Kidney epithelial cell (primary cell): ENCODE measurements at regions not wholly inside any gene's neighbourhood (a gene's known extent, or its start where the extent isn't known, plus 50 kb on each side); places are given as distances from the start of the nearest gene placed in this dataset.

Experiments
- DNase-seq: peaks from one replicate; pipeline ENCODE4 v3.0.0-alpha.2; 2010; ENCODE audit warnings: low read depth
- H3K27me3 ChIP-seq: 2 replicates; pipeline ENCODE4 v1.6.0; 2011; ENCODE audit warnings: low read length; ENCODE audit not compliant: control insufficient read depth, insufficient read depth
- H3K36me3 ChIP-seq: 2 replicates; pipeline ENCODE4 v1.5.1; 2011; ENCODE audit warnings: low read length; ENCODE audit not compliant: control insufficient read depth, insufficient read depth
- H3K4me3 ChIP-seq: 2 replicates; pipeline ENCODE4 v1.5.1; 2011; ENCODE audit warnings: low read depth, mild to moderate bottlenecking, control low read depth, low read length
- CTCF ChIP-seq: IDR thresholded peaks from 2 replicates; pipeline ENCODE4 v1.5.1; 2011; ENCODE audit warnings: mild to moderate bottlenecking, moderate library complexity, low read length, control low read depth, inconsistent platforms; ENCODE audit not compliant: insufficient read depth, poor library complexity, severe bottlenecking

- DNase-seq: no peak
- Histone ChIP-seq H3K4me3 (no peak overlapping the region), H3K27me3 (no peaks in the 10 kb centered on the region), H3K36me3 (no peaks in the 10 kb centered on the region)
- no peak for TF ChIP-seq CTCF
Measured at GRCh38 chr1:81406292-81406999, 394.3 kb upstream of the ADGRL2 start.

GRCh38 chr1:81398041-81398440 is 402.7 kb upstream of the ADGRL2 start:
- TF ChIP-seq CTCF: no peak
- H3K27me3 ChIP-seq: no peaks in the 10 kb centered on the region
- DNase-seq: no peak
- H3K36me3 ChIP-seq: no peaks in the 10 kb centered on the region
- no peak overlapping the region for H3K4me3 ChIP-seq

GRCh38 chr1:81392526-81393226 is 408.1 kb upstream of the ADGRL2 start:
- H3K27me3 ChIP-seq: no peaks in the 10 kb centered on the region
- no peak for TF ChIP-seq CTCF

GRCh38 chr1:81391125-81391828 is 409.5 kb upstream of the ADGRL2 start:
- H3K27me3 ChIP-seq: no peaks in the 10 kb centered on the region
- no peak for TF ChIP-seq CTCF
- no peak overlapping the region for H3K4me3 ChIP-seq
- no peak for DNase-seq
- H3K36me3 ChIP-seq: no peaks in the 10 kb centered on the region

More at GRCh38 chr1:81392526-81393226, 408.1 kb upstream of the ADGRL2 start:
- no peak overlapping the region for H3K4me3 ChIP-seq
- DNase-seq: no peak
- no peaks in the 10 kb centered on the region for H3K36me3 ChIP-seq

GRCh38 chr1:81388435-81388834 is 412.3 kb upstream of the ADGRL2 start:
- no peak for DNase-seq
- TF ChIP-seq CTCF: no peak
- Histone ChIP-seq H3K27me3 (no peaks in the 10 kb centered on the region), H3K36me3 (no peaks in the 10 kb centered on the region), H3K4me3 (no peak overlapping the region)
